GM12873 (cell line): ENCODE measurements at regions not wholly inside any gene's neighbourhood (a gene's known extent, or its start where the extent isn't known, plus 50 kb on each side); places are given as distances from the start of the nearest gene placed in this dataset.

Source experiments
- CTCF ChIP-seq: IDR thresholded peaks from 2 replicates; pipeline ENCODE4 v1.5.1; 2012; ENCODE audit warnings: low read depth, mild to moderate bottlenecking, moderate library complexity, low read length, control low read depth; ENCODE audit not compliant: insufficient read depth; ENCODE audit errors: missing control alignments

DNA sequence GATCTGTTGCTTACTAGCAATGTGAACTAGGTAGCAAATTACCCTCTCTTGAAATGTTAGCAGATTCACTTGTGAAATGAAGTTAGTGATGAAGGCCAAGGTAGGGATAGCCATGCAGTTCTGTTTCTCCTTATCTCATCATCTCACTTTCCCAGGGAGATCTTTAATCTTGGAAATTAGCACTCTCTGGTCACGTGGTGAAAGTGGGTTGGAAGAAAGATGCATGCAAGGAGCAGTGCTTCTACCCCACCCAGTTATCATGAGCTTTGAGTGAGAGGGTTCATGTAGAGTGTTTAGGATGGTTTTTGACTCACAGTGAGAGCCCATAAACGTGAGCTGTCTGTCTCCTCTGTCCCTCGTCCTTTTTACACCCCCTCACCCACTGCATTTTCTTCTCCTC is 346.3 kb downstream of the QKI start:
- TF ChIP-seq CTCF: no peak

GRCh38 chr6:163759542-163759941 is 345.0 kb downstream of the QKI start:
- TF ChIP-seq CTCF: no peak

DNA sequence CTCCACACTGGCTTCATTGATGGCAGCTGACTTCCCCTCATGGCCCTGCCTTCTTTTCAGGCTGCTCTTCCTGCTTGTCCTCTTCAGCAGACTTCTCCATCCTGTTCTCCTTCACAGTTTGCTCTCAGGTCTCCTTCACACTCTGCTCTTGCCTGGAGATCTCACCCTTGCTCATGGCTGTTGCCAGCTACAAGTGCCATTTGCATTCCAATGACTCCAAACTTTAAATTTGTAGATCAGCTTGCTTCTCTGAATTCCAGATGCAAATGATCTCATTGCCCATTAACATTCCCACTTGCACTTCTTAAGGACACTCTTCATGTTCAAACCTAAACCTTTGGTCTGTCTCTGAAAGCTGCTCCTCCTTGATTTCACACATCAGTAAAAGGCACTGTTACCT is 343.0 kb downstream of the QKI start:
- TF ChIP-seq CTCF: no peak

- no peak for TF ChIP-seq CTCF
Measured at GRCh38 chr6:163756079-163756478, 341.6 kb downstream of the QKI start.

- no peak for TF ChIP-seq CTCF
Measured at GRCh38 chr6:163754866-163755265, 340.3 kb downstream of the QKI start.

DNA sequence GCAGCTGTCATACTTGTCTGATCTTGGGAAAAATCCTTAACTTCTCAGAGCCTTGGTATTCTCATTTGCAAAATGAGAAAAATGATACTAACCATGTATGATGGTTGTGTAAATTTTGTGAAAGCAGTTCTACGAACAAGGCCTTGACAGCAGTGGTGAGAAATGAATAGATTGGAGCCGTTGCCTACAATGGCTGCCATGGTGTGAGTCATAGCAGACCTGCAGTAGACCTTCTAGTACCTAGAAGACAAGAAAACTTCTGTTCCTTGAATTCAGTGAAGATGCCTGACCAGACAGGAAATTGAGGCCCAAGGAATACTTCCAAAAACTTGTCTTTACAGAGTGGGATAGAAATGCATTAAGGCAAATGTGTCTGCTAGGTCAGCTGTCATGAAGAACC is 338.9 kb downstream of the QKI start:
- no peak for TF ChIP-seq CTCF

- no peak for TF ChIP-seq CTCF
Measured at GRCh38 chr6:163752446-163752845, 337.9 kb downstream of the QKI start.

- TF ChIP-seq CTCF: no peak
Measured at GRCh38 chr6:163751032-163751525, 336.6 kb downstream of the QKI start.
